HFFc6 (cell line): ENCODE measurements at regions not wholly inside any gene's neighbourhood (a gene's known extent, or its start where the extent isn't known, plus 50 kb on each side); places are given as distances from the start of the nearest gene placed in this dataset.
"Not testable (repeated sequence)": the region's sequence is repeated elsewhere in the genome, so short reads cannot be mapped to it uniquely, and the experiment has no call there.

Experiments used
- DNase-seq: peaks from one replicate; pipeline ENCODE4 v3.0.0-alpha.2; 2018
- H3K27ac Mint-ChIP-seq: 2 replicates; pipeline ENCODE4 v1.8.0; 2020; ENCODE audit warnings: mild to moderate bottlenecking, mixed read lengths
- H3K27me3 Mint-ChIP-seq: 2 replicates; pipeline ENCODE4 v1.8.0; 2021; ENCODE audit warnings: mild to moderate bottlenecking, moderate library complexity, mixed read lengths; ENCODE audit not compliant: insufficient read depth
- H3K36me3 Mint-ChIP-seq: 2 replicates; pipeline ENCODE4 v1.8.0; 2021; ENCODE audit warnings: low read depth, mixed read lengths
- H3K4me1 Mint-ChIP-seq: 2 replicates; pipeline ENCODE4 v1.8.0; 2020; ENCODE audit warnings: low read depth, mixed read lengths
- H3K4me3 Mint-ChIP-seq: 2 replicates; pipeline ENCODE4 v1.8.0; 2020; ENCODE audit warnings: mild to moderate bottlenecking, moderate library complexity, mixed read lengths
- H3K9me3 Mint-ChIP-seq: 2 replicates; pipeline ENCODE4 v1.8.0; 2020; ENCODE audit warnings: mild to moderate bottlenecking, mixed read lengths
- CTCF ChIP-seq: fragments of 200-600 bp; sonication (generic); IDR thresholded peaks from 2 replicates; pipeline ENCODE4 v1.5.0; 2021; ENCODE audit warnings: antibody characterized with exemption, mild to moderate bottlenecking

- no peak for TF ChIP-seq CTCF
- H3K36me3 Mint-ChIP-seq: no peaks in the 10 kb centered on the region; the same call in 1 of the 2 replicates
- H3K4me1 Mint-ChIP-seq: no peaks in the 10 kb centered on the region
- H3K27ac Mint-ChIP-seq: no peak overlapping the region
- H3K4me3 Mint-ChIP-seq: no peak overlapping the region
- H3K9me3 Mint-ChIP-seq: peaks cover 42% of the 10 kb centered on the region
- no peak for DNase-seq
- H3K27me3 Mint-ChIP-seq: no peaks in the 10 kb centered on the region
Measured at GRCh38 chr3:182148360-182148759, 436.6 kb downstream of the SOX2 start.

GRCh38 chr3:182149594-182149993 is 437.9 kb downstream of the SOX2 start:
- Mint-ChIP-seq H3K9me3 (peaks cover 44% of the 10 kb centered on the region), H3K4me3 (no peak overlapping the region)

GRCh38 chr3:182156326-182156725 is 444.6 kb downstream of the SOX2 start:
- H3K27ac Mint-ChIP-seq, H3K27me3 Mint-ChIP-seq, H3K4me3 Mint-ChIP-seq, DNase-seq, H3K4me1 Mint-ChIP-seq, H3K36me3 Mint-ChIP-seq: not testable (repeated sequence)
- H3K9me3 Mint-ChIP-seq: peaks cover 46% of the 10 kb centered on the region

More at GRCh38 chr3:182149594-182149993, 437.9 kb downstream of the SOX2 start:
- no peak for DNase-seq
- H3K36me3 Mint-ChIP-seq: no peaks in the 10 kb centered on the region; the same call in 1 of the 2 replicates
- TF ChIP-seq CTCF: no peak
- no peaks in the 10 kb centered on the region for H3K4me1 Mint-ChIP-seq
- no peak overlapping the region for H3K27ac Mint-ChIP-seq
- no peaks in the 10 kb centered on the region for H3K27me3 Mint-ChIP-seq

- Mint-ChIP-seq H3K9me3 (peaks cover 31% of the 10 kb centered on the region), H3K4me1 (no peaks in the 10 kb centered on the region), H3K36me3 (no peaks in the 10 kb centered on the region), H3K27me3 (no peaks in the 10 kb centered on the region), H3K27ac (no peak overlapping the region), H3K4me3 (no peak overlapping the region)
- no peak for TF ChIP-seq CTCF
- no peak for DNase-seq
Measured at GRCh38 chr3:182165234-182165633, 453.5 kb downstream of the SOX2 start.

- Mint-ChIP-seq H3K4me3 (no peak overlapping the region), H3K36me3 (no peaks in the 10 kb centered on the region), H3K4me1 (no peaks in the 10 kb centered on the region), H3K9me3 (peaks cover 29% of the 10 kb centered on the region), H3K27me3 (0 out of 2 replicates have a peak, but pooled peaks cover 1% of the 10 kb centered on the region), H3K27ac (no peak overlapping the region)
- TF ChIP-seq CTCF: no peak
- no peak for DNase-seq
Measured at GRCh38 chr3:182172534-182172933, 460.8 kb downstream of the SOX2 start.

- H3K4me1 Mint-ChIP-seq: no peaks in the 10 kb centered on the region
- H3K27me3 Mint-ChIP-seq: no peaks in the 10 kb centered on the region; the same call in 1 of the 2 replicates
- H3K27ac Mint-ChIP-seq: no peak overlapping the region
- DNase-seq: no peak
- peaks cover 37% of the 10 kb centered on the region for H3K9me3 Mint-ChIP-seq
- H3K36me3 Mint-ChIP-seq: no peaks in the 10 kb centered on the region
- no peak overlapping the region for H3K4me3 Mint-ChIP-seq
- TF ChIP-seq CTCF: no peak
Measured at GRCh38 chr3:182178488-182179200, 466.9 kb downstream of the SOX2 start.
